Heart right ventricle (tissue), 16 donors: ENCODE measurements at regions not wholly inside any gene's neighbourhood (a gene's known extent, or its start where the extent isn't known, plus 50 kb on each side); places are given as distances from the start of the nearest gene placed in this dataset.

Source experiments
- ATAC-seq, 8 donors: fragments of 200-7000 bp; cut with Tn5 transposase; one replicate each; pipeline ENCODE4 v1.9.1; 2020; ENCODE audit warnings: mild to moderate bottlenecking in 8 of 8, moderate library complexity in 8 of 8, moderate number of reproducible peaks in 1 of 8
- DNase-seq, 2 donors: peaks; one replicate each; pipeline ENCODE4 v3.0.0-alpha.2; 2020
- H3K27ac ChIP-seq, 10 donors: fragments of 200-600 bp; sonication (generic) in 2 of 10; one replicate each; pipeline versions ENCODE4 v1.5.0 to v1.8.0; 2020 to 2022; ENCODE audit warnings: mild to moderate bottlenecking in 3 of 10
- H3K27me3 ChIP-seq, 7 donors: fragments of 200-600 bp; one replicate each; pipeline ENCODE4 v1.8.0; 2021 to 2022; ENCODE audit warnings: mild to moderate bottlenecking in 2 of 7
- H3K36me3 ChIP-seq, 9 donors: fragments of 200-600 bp; sonication (generic) in 1 of 9; one replicate each; pipeline versions ENCODE4 v1.5.0 to v1.8.0; 2020 to 2022; ENCODE audit warnings: mild to moderate bottlenecking in 2 of 9
- H3K4me1 ChIP-seq, 9 donors: fragments of 200-600 bp; sonication (generic) in 1 of 9; one replicate each; pipeline versions ENCODE4 v1.5.0 to v1.8.0; 2020 to 2022; ENCODE audit warnings: mild to moderate bottlenecking in 4 of 9
- H3K4me3 ChIP-seq, 10 donors: fragments of 200-600 bp; sonication (generic) in 2 of 10; one replicate each; pipeline versions ENCODE4 v1.5.0 to v1.8.0; 2020 to 2022; ENCODE audit warnings: mild to moderate bottlenecking in 7 of 10, moderate library complexity in 2 of 10
- H3K9me3 ChIP-seq, 11 donors: fragments of 200-600 bp in 10 of 11; sonication (generic) in 2 of 11; one replicate each; pipeline versions ENCODE4 v1.5.0 to v1.8.0; 2013 to 2022; ENCODE audit warnings: mild to moderate bottlenecking in 2 of 11, control low read depth in 1 of 11, moderate library complexity in 1 of 11
- CTCF ChIP-seq, 9 donors: fragments of 200-600 bp; sonication (generic) in 2 of 9; IDR thresholded peaks; one replicate each; pipeline versions ENCODE4 v1.5.0 to v1.8.0; 2021 to 2022; ENCODE audit warnings: antibody characterized with exemption in 9 of 9, mild to moderate bottlenecking in 5 of 9, moderate library complexity in 1 of 9
- WGBS, 2 donors: extraction: QIAGEN DNeasy Blood & Tissue Kit; methylation state at CpG; one replicate each; pipeline ENCODE4 v1.1.7; 2013; ENCODE audit warnings: inconsistent platforms in 1 of 2; 5-methylcytosine and 5-hydroxymethylcytosine counted together
- intact Hi-C, 10 donors: fragments of 100-400 bp; cut with DNase I; formaldehyde crosslinking; loops; one replicate each; pipeline versions ENCODE4 v1.11.1 to v1.14.2; 2022
- donor health status: Arrhythmogenic right ventricular cardiomyopathy.
- donor health status: ischemic (EF 13 %, LVEDD 7.1; RV severe dilation, severe dysfunction).
- donor health status: healthy with polysubstance abuse.
- donor health status: DM: no; HTN: yes; CAD: no.
- donor health status: DM: no; HTN: no; CAD: no.
- donor health status: ischemic (EF 25% LVEDD 6.9; RV normal size, moderate dysfunction).
- donor health status: ischemic (EF 25% LVEDD 5.7; RV mildly dilated, moderate dysfunction).
- donor health status: healthy.
- donor health status: DM: yes; HTN: yes; CAD: no.
- donor health status: Ischemic cardiomyopathy.
- donor health status: ischemic (EF 35%, LVEDD 5.7; RV mildly dilated, moderate dysfunction).
- donor health status: nonischemic (EF 11% LVEDD 7.7; RV severe dilation, severe dysfunction).
- donor health status: DM: yes; HTN: yes; CAD: no.
- donor health status: PGD.
- donor health status: ischemic (EF 29% LVEDD 5.4; RV normal size, mild dysfunction).
- donor health status: nonischemic (EF 23%, LVEDD 6.1; RV moderate dilation, normal function).

- TF ChIP-seq CTCF (IDR thresholded peaks at IDR 0.05) = no peak
- no peaks in the 10 kb centered on the region for H3K27me3 ChIP-seq
- peak in 1 of 2 donors; percentile 35 for DNase-seq
- H3K4me1 ChIP-seq = peaks cover 6 to 28% (median 24%) of the 10 kb centered on the region in 9 donors
- peak overlapping the region in 1 of 10 donors; percentile 5 for H3K4me3 ChIP-seq
- intact Hi-C loops = no loop called here
- WGBS, 2 donors = 41 to 50% methylated on average over 10 of the region's 10 CpGs
- H3K27ac ChIP-seq = peak overlapping the region in 6 of 10 donors; percentile 21 to 69 (median 42)
- peak in 6 of 8 donors; percentile 47 to 71 (median 58) for ATAC-seq
- no peaks in the 10 kb centered on the region for H3K36me3 ChIP-seq
- H3K9me3 ChIP-seq = no peaks in the 10 kb centered on the region
These were observed 61.9 kb downstream of the EXOSC2 start for GRCh38 chr9:130755377-130756007.

- Histone ChIP-seq H3K27me3 (no peaks in the 10 kb centered on the region), H3K4me1 (peaks cover 6 to 28% (median 24%) of the 10 kb centered on the region in 9 donors), H3K4me3 (peak overlapping the region in 1 of 10 donors; percentile 5), H3K27ac (peak overlapping the region in 7 of 10 donors; percentile 16 to 69 (median 40)), H3K9me3 (no peaks in the 10 kb centered on the region), H3K36me3 (no peaks in the 10 kb centered on the region)
- TF ChIP-seq CTCF (IDR thresholded peaks at IDR 0.05) = no peak
- intact Hi-C loops = no loop called here
- ATAC-seq = peak in 4 of 8 donors; percentile 37 to 54 (median 50)
- DNase-seq = no peak
- 6 to 21% methylated on average over 2 of the region's 2 CpGs for WGBS, 2 donors
These were observed 62.5 kb downstream of the EXOSC2 start for GRCh38 chr9:130756037-130756436.

DNA sequence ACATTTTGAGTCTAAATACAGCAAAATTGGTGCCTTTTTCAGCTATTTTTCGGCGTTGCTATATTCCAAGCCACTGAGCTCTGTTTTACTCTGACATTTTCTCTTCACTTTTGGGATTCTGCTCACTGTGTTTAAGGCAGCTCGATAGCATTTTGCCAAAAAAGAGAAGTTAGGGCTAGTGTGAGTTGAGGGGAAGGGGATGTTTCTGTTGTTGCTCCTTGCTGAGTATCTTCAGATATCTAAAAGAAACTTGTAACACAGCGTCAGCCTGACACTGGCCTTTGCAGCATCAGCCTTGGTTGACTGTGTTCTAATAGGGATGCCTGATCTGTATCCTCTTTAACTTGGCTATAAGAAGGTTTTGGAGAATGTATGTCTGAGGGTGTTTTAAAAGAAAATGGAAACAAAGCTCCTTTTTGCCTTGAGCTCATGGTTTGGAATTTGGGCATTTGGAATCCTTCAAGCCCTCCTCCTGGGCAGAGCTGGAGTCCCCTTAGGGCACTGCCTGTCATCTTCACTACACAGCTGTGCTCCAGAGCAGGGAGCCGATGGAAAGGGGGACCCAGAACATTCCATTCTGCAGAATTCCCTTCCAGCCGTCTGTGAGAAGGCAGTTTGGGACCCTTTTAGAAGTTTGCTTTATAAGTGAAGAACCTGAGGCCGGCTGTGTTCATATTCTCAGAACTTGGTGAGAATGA is 63.0 kb downstream of the EXOSC2 start:
- ATAC-seq = peak in 4 of 8 donors; percentile 20 to 31 (median 26)
- no peaks in the 10 kb centered on the region for H3K27me3 ChIP-seq
- H3K9me3 ChIP-seq = no peaks in the 10 kb centered on the region
- DNase-seq = no peak
- 66 to 67% methylated on average over 7 of the region's 7 CpGs for WGBS, 2 donors
- intact Hi-C loops = no loop called here
- no peaks in the 10 kb centered on the region for H3K36me3 ChIP-seq
- TF ChIP-seq CTCF (IDR thresholded peaks at IDR 0.05) = no peak
- H3K4me1 ChIP-seq = peaks cover 6 to 28% (median 24%) of the 10 kb centered on the region in 9 donors
- peak overlapping the region in 6 of 10 donors; percentile 16 to 69 (median 42) for H3K27ac ChIP-seq
- H3K4me3 ChIP-seq = no peak overlapping the region

- Histone ChIP-seq H3K9me3 (no peaks in the 10 kb centered on the region), H3K27me3 (no peaks in the 10 kb centered on the region), H3K27ac (no peak overlapping the region), H3K4me3 (no peak overlapping the region), H3K36me3 (no peaks in the 10 kb centered on the region), H3K4me1 (peaks cover 6 to 34% (median 24%) of the 10 kb centered on the region in 9 donors)
- intact Hi-C loops = loop anchor here in 5 of 10 donors (10.0 kb wide), 3 partner anchors 45 to 185 kb away; partner anchors contain the start of gene FIBCD1 (in 1 of the 5)
- DNase-seq (no peak), ATAC-seq (no peak)
- TF ChIP-seq CTCF (IDR thresholded peaks at IDR 0.05) = no peak
- 79 to 85% methylated on average over 4 of the region's 4 CpGs for WGBS, 2 donors
These were observed 66.2 kb downstream of the EXOSC2 start for GRCh38 chr9:130759738-130760137.
